Testis (tissue), 2 donors: ENCODE measurements at regions not wholly inside any gene's neighbourhood (a gene's known extent, or its start where the extent isn't known, plus 50 kb on each side); places are given as distances from the start of the nearest gene placed in this dataset.

Experiments used
- DNase-seq: peaks from one replicate; pipeline ENCODE4 v3.0.0-alpha.2; 2019
- H3K27ac ChIP-seq, 2 donors: fragments of 200-600 bp; sonication (generic); one replicate each; pipeline ENCODE4 v1.5.1; 2019
- H3K27me3 ChIP-seq: fragments of 200-600 bp; sonication (generic); one replicate; pipeline ENCODE4 v1.5.1; 2019
- H3K36me3 ChIP-seq: fragments of 200-600 bp; sonication (generic); one replicate; pipeline ENCODE4 v1.5.1; 2017; ENCODE audit warnings: low read depth; ENCODE audit errors: missing control alignments
- H3K4me1 ChIP-seq: fragments of 200-600 bp; sonication (generic); one replicate; pipeline ENCODE4 v1.5.1; 2019
- H3K4me3 ChIP-seq, 2 donors: fragments of 200-600 bp; sonication (generic); one replicate each; pipeline ENCODE4 v1.5.1; 2017 to 2019
- H3K9me3 ChIP-seq: fragments of 200-600 bp; sonication (generic); one replicate; pipeline ENCODE4 v1.5.1; 2017
- CTCF ChIP-seq, 3 experiments: fragments of 450-650 bp in 2 of 3; fragments of 200-600 bp in 1 of 3; sonication (generic) in 1 of 3; IDR thresholded peaks; one replicate each; pipeline ENCODE4 v1.5.1; 2016 to 2019; ENCODE audit warnings: antibody characterized with exemption in 3 of 3, mild to moderate bottlenecking in 2 of 3, moderate library complexity in 1 of 3
- POLR2A ChIP-seq: fragments of 450-650 bp; IDR thresholded peaks from one replicate; pipeline ENCODE4 v1.6.1; 2017; ENCODE audit warnings: antibody characterized with exemption, mild to moderate bottlenecking, moderate library complexity
- WGBS, 2 donors: methylation state at CpG; one replicate each; pipeline ENCODE4 v1.1.5; 2018; 5-methylcytosine and 5-hydroxymethylcytosine counted together
- intact Hi-C: fragments of 100-400 bp; cut with DNase I; formaldehyde crosslinking; loops from one replicate; pipeline ENCODE4 v1.15.1; 2023; ENCODE audit warnings: low total_unique reads

GRCh38 chr4:29578329-29578728, 1141.8 kb upstream of the PCDH7 start:
- intact Hi-C loops: no loop called here
- H3K27me3 ChIP-seq: no peaks in the 10 kb centered on the region
- WGBS, 2 donors: 81 to 82% methylated on average over 2 of the region's 2 CpGs
- no peak overlapping the region for H3K4me3 ChIP-seq
- H3K9me3 ChIP-seq: no peaks in the 10 kb centered on the region
- no peaks in the 10 kb centered on the region for H3K36me3 ChIP-seq
- no peaks in the 10 kb centered on the region for H3K4me1 ChIP-seq
- TF ChIP-seq CTCF (IDR thresholded peaks at IDR 0.05) (no peak), POLR2A (no peak)
- no peak for DNase-seq
- H3K27ac ChIP-seq: no peak overlapping the region

- intact Hi-C loops: no loop called here
- H3K4me3 ChIP-seq: no peak overlapping the region
- H3K9me3 ChIP-seq: no peaks in the 10 kb centered on the region
- H3K27me3 ChIP-seq: no peaks in the 10 kb centered on the region
- WGBS, 2 donors: 17 to 23% methylated on average over 2 of the region's 2 CpGs
- no peaks in the 10 kb centered on the region for H3K4me1 ChIP-seq
- TF ChIP-seq POLR2A: no peak
- H3K36me3 ChIP-seq: no peaks in the 10 kb centered on the region
- DNase-seq: peak; percentile 25
- no peak overlapping the region for H3K27ac ChIP-seq
Observed at GRCh38 chr4:29581457-29581856, 1138.7 kb upstream of the PCDH7 start.

- TF ChIP-seq POLR2A: no peak
- TF ChIP-seq CTCF (IDR thresholded peaks at IDR 0.05): no peak
- H3K9me3 ChIP-seq: no peaks in the 10 kb centered on the region
- H3K4me3 ChIP-seq: no peak overlapping the region
- H3K4me1 ChIP-seq: no peaks in the 10 kb centered on the region
- intact Hi-C loops: no loop called here
- no peaks in the 10 kb centered on the region for H3K36me3 ChIP-seq
- H3K27ac ChIP-seq: no peak overlapping the region
- H3K27me3 ChIP-seq: no peaks in the 10 kb centered on the region
- WGBS, 2 donors: 58 to 60% methylated on average over 3 of the region's 3 CpGs
- DNase-seq: no peak
Observed at GRCh38 chr4:29588617-29589016, 1131.6 kb upstream of the PCDH7 start.

- Histone ChIP-seq H3K9me3 (no peaks in the 10 kb centered on the region), H3K27me3 (no peaks in the 10 kb centered on the region), H3K27ac (no peak overlapping the region), H3K4me3 (no peak overlapping the region), H3K4me1 (no peaks in the 10 kb centered on the region), H3K36me3 (no peaks in the 10 kb centered on the region)
- no peak for TF ChIP-seq CTCF (IDR thresholded peaks at IDR 0.05)
- no peak for TF ChIP-seq POLR2A
- no peak for DNase-seq
- WGBS, 2 donors: 74 to 83% methylated on average over 5 of the region's 5 CpGs
- intact Hi-C loops: no loop called here
Observed at GRCh38 chr4:29596228-29596627, 1123.9 kb upstream of the PCDH7 start.

GRCh38 chr4:29619168-29619567, 1101.0 kb upstream of the PCDH7 start:
- no peak overlapping the region for H3K27ac ChIP-seq
- 87 to 91% methylated on average over 2 of the region's 2 CpGs for WGBS, 2 donors
- H3K27me3 ChIP-seq: no peaks in the 10 kb centered on the region
- no peaks in the 10 kb centered on the region for H3K9me3 ChIP-seq
- no peaks in the 10 kb centered on the region for H3K4me1 ChIP-seq
- no peak for TF ChIP-seq CTCF (IDR thresholded peaks at IDR 0.05)
- TF ChIP-seq POLR2A: no peak
- intact Hi-C loops: no loop called here
- DNase-seq: no peak
- H3K36me3 ChIP-seq: no peaks in the 10 kb centered on the region
- no peak overlapping the region for H3K4me3 ChIP-seq
